ENCODE measurements at regions not wholly inside any gene's neighbourhood (a gene's known extent, or its start where the extent isn't known, plus 50 kb on each side); places are given as distances from the start of the nearest gene placed in this dataset.

DNA sequence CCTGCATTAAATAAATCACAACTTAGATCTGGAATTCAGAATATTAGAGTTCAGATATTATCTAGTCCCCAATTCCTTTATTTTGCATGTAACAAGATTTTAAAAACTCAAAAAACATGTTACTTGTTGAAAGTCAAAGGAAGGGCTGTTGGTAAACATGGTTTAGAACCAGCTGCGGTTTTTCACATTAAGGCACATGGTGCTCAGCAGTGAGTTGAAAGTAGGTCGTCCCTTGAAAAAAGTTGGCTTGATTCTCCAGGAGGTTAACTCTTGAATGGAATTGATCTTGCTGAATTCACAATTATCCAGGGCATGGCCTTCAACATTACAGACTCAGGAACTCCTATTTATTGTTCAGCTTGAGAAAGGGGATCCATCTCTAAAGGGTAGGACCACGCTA lies 277.1 kb upstream of the DUSP10 start:
- no peak for TF ChIP-seq CTCF (conservative IDR thresholded peaks at IDR 0.05; ENCODE audit: low read length)
- TF ChIP-seq EZH2phosphoT487 (IDR thresholded peaks at IDR 0.05; ENCODE audit: borderline replicate concordance): no peak
